ENCODE measurements at regions not wholly inside any gene's neighbourhood (a gene's known extent, or its start where the extent isn't known, plus 50 kb on each side); places are given as distances from the start of the nearest gene placed in this dataset.
A peak's percentile ranks its signal among the peaks of the same experiment; 100 is the strongest.

DNA sequence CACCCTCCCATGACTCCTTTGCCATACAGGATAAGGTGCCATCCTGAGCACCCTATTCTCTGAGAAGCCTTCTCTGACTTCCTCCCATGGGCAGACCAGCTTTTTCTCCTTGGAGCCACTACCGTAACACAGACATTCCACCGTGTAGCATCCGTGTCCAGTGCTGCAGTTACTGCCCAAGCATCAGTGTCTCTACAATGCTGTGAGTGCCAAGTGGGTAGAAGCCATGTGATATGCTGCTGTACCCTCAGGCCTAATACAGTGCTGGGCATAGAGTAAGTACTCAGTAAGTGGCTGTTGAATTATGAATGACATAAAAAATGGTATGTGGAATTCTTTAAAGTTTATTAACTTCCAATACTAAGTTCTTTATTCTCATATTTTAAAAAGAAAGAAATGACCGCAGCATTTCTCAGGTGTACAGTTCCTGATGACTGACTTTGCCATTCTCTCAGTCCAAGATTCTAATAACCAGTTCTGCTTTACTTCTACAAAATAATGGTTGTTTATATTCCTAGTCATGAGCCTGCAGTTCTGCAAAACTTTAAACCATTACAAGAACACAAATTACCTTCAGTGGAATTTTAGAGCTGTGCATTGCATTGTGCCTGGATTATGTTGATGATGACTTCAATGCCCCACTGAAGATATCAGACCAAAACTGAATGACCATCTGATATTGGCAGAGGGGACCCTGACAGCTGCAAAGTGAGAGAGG lies 118.7 kb downstream of the RPAP3 start:
- Histone ChIP-seq H3K9me3 (replicated peaks; ENCODE audit: control insufficient read depth, low read depth, low read length) (no peaks in the 10 kb centered on the region), H3K27ac (ENCODE audit: low read length) (no peak overlapping the region), H3K36me3 (ENCODE audit: control insufficient read depth, insufficient read depth, low read length) (no peaks in the 10 kb centered on the region), H3K4me1 (ENCODE audit: control insufficient read depth, insufficient read depth, low read length) (peaks cover 7% of the 10 kb centered on the region), H3K4me3 (ENCODE audit: low read length) (no peak overlapping the region), H3K27me3 (ENCODE audit: control insufficient read depth, insufficient read depth, low read length) (no peaks in the 10 kb centered on the region)
- DNase-seq: no peak
- 86% methylated on average over 1 of the region's 4 CpGs for WGBS (ENCODE audit: insufficient coverage)

DNA sequence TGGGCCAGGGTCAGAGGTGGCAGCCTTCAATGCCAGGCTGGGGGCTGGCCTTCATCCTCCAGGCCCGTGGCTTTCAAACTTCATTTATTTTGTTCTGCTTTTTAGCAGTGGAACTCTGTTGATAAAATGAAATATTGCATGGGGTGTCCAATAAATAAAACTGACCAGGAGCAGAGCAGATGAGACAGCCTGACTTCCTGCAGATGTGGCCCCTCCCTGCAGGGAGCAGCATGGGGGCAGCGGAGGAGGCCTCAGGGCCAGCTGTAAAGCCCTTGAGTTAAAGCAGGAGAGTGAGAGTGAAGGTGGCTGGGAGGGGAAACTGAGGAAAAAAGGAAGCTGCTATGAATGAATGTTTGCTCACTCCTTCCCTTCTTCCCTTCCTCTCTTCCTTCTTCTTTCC lies 120.3 kb downstream of the RPAP3 start:
- Histone ChIP-seq H3K27me3 (ENCODE audit: control insufficient read depth, insufficient read depth, low read length) (no peaks in the 10 kb centered on the region), H3K4me1 (ENCODE audit: control insufficient read depth, insufficient read depth, low read length) (peaks cover 2% of the 10 kb centered on the region), H3K9me3 (replicated peaks; ENCODE audit: control insufficient read depth, low read depth, low read length) (no peaks in the 10 kb centered on the region), H3K27ac (ENCODE audit: low read length) (no peak overlapping the region), H3K4me3 (ENCODE audit: low read length) (no peak overlapping the region), H3K36me3 (ENCODE audit: control insufficient read depth, insufficient read depth, low read length) (no peaks in the 10 kb centered on the region)
- WGBS (ENCODE audit: insufficient coverage): 37% methylated on average over 2 of the region's 2 CpGs
- no peak for DNase-seq

DNA sequence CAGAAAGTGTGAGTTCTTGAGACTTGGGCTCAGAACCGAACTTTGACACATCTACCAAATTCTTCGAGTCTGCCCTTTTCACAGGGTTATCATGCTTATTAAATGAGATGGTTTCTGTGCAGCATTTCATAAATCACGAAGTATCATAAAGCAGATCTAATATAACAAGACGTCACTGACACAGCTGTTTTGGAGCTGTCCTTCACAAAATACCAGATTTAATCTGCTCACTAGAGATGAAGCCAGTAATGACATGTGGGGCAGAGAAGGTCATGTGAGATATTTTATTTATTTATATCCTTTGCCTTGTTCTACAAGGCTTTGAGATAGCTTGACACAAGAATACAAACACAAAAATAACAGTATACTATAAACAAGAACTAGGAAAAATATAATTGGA lies 127.0 kb downstream of the RPAP3 start:
- Histone ChIP-seq H3K36me3 (ENCODE audit: control insufficient read depth, insufficient read depth, low read length) (no peaks in the 10 kb centered on the region), H3K9me3 (replicated peaks; ENCODE audit: control insufficient read depth, low read depth, low read length) (no peaks in the 10 kb centered on the region), H3K4me1 (ENCODE audit: control insufficient read depth, insufficient read depth, low read length) (peaks cover 16% of the 10 kb centered on the region), H3K4me3 (ENCODE audit: low read length) (no peak overlapping the region), H3K27ac (ENCODE audit: low read length) (peak overlapping the region; percentile 49), H3K27me3 (ENCODE audit: control insufficient read depth, insufficient read depth, low read length) (no peaks in the 10 kb centered on the region)
- DNase-seq: peak; percentile 63
- WGBS (ENCODE audit: insufficient coverage): no CpG with 5 or more reads among the region's 4 CpGs

DNA sequence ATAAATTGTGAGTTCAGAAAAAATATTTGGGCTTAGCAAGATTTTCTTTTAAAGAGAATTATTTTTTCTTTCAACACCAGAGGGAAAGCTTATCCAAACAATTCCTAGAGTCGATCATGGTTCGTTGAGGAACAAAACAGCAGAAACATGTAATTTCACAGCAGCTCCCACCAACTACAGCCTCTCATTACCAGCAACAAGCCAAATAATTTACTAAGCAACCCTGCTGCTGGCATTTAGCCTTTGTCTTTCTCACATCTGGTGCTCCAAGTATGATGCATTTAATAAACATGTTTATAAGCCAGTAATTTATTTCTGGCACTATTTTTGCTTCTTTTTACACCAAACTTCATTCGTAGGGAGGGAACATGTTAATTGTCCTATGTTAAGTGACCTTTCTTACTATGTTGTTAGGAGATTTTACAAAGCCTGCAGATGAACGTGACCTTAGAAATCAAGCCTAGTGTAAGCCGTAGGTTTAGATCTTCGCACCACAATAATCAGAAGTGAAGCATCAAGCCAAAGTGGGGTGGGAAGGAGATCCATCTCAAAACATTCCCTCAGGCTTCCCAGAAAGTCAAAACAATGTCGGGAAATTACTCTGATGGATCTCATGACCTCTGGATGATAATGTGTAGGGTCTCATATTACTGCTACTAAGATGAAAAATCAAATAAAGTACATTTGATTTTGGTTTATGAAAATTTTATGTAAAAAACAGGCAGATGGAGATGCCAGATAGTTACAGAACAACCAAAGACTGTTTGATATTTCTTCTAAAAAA lies 128.4 kb downstream of the RPAP3 start:
- H3K27me3 ChIP-seq (ENCODE audit: control insufficient read depth, insufficient read depth, low read length): no peaks in the 10 kb centered on the region
- H3K4me3 ChIP-seq (ENCODE audit: low read length): no peak overlapping the region
- DNase-seq: peak; percentile 70
- H3K4me1 ChIP-seq (ENCODE audit: control insufficient read depth, insufficient read depth, low read length): peaks cover 16% of the 10 kb centered on the region
- WGBS (ENCODE audit: insufficient coverage): 55% methylated on average over 3 of the region's 7 CpGs
- no peaks in the 10 kb centered on the region for H3K9me3 ChIP-seq (replicated peaks; ENCODE audit: control insufficient read depth, low read depth, low read length)
- no peaks in the 10 kb centered on the region for H3K36me3 ChIP-seq (ENCODE audit: control insufficient read depth, insufficient read depth, low read length)
- peak overlapping the region; percentile 71 for H3K27ac ChIP-seq (ENCODE audit: low read length)

DNA sequence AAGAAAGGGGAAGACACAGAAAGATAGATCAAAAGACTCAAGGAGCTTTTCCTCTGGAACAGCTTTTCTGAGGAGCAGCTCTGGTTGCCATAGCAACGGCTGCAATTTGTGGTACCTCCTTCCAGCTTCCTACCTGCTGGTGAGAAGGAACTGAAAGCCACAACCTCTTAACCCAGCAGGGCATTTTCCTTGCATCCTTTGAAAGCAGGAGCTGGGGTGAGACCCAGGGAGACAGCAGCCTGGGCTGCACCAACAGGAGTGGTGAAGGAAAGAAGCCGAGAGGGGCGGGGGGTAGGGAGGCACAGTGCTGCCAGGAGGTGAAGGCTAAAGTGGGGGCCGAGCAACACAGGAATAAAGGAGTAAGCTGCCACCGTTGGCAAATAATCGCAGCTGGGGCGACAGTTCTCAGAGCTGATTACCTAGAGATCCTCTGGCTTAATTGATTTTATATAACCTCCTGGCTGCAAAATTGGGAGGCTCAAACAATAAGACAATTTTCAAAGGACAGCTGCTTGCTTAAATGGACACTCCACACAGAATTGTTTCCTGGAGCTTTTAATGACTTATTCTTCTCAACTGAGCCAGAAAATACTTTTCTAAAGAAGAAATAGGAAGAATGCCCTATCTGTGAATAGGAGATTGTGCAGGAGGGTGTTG lies 129.4 kb downstream of the RPAP3 start:
- 48% methylated on average over 6 of the region's 7 CpGs for WGBS (ENCODE audit: insufficient coverage)
- Histone ChIP-seq H3K27me3 (ENCODE audit: control insufficient read depth, insufficient read depth, low read length) (no peaks in the 10 kb centered on the region), H3K4me3 (ENCODE audit: low read length) (no peak overlapping the region), H3K4me1 (ENCODE audit: control insufficient read depth, insufficient read depth, low read length) (peaks cover 14% of the 10 kb centered on the region), H3K27ac (ENCODE audit: low read length) (peak overlapping the region; percentile 5), H3K36me3 (ENCODE audit: control insufficient read depth, insufficient read depth, low read length) (no peaks in the 10 kb centered on the region), H3K9me3 (replicated peaks; ENCODE audit: control insufficient read depth, low read depth, low read length) (no peaks in the 10 kb centered on the region)
- no peak for DNase-seq

DNA sequence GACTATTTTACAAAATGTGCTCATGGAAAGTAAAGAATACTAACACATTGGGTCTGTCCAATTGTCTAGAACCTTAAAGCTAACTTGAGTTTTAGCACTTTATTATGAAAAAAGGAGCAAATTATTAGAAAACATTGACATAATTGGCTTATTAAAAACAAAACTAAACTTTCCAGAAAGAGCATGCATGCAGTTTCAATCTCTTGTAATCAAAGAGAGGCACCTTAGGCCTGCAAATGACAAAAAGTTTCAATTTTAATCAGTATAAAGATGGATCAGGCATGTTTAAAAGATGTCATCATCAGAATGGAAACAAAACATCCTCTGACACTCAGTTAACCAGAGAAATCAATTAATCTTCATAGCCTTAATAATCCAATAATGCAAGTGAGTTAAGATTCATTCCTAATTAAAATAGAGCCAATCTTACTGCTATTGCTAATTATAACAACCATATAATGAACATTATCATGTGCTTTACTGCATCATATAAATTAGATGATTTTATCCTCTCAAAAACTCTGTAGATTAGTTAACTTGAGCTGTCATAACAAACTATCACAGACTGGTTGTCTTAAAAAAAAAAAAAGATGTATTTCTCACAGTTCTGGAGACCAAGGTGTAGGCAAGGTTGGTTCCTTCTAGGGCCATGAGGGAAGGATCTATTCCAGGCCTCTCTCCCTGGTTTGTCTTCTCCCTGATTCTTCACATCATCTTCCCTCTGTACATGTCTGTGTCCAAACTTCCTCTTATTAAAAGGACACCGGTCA lies 131.4 kb downstream of the RPAP3 start:
- H3K4me3 ChIP-seq (ENCODE audit: low read length): no peak overlapping the region
- H3K9me3 ChIP-seq (replicated peaks; ENCODE audit: control insufficient read depth, low read depth, low read length): no peaks in the 10 kb centered on the region
- H3K4me1 ChIP-seq (ENCODE audit: control insufficient read depth, insufficient read depth, low read length): peaks cover 12% of the 10 kb centered on the region
- H3K27ac ChIP-seq (ENCODE audit: low read length): no peak overlapping the region
- no CpG with 5 or more reads among the region's 1 CpG for WGBS (ENCODE audit: insufficient coverage)
- no peaks in the 10 kb centered on the region for H3K36me3 ChIP-seq (ENCODE audit: control insufficient read depth, insufficient read depth, low read length)
- DNase-seq: no peak
- no peaks in the 10 kb centered on the region for H3K27me3 ChIP-seq (ENCODE audit: control insufficient read depth, insufficient read depth, low read length)

DNA sequence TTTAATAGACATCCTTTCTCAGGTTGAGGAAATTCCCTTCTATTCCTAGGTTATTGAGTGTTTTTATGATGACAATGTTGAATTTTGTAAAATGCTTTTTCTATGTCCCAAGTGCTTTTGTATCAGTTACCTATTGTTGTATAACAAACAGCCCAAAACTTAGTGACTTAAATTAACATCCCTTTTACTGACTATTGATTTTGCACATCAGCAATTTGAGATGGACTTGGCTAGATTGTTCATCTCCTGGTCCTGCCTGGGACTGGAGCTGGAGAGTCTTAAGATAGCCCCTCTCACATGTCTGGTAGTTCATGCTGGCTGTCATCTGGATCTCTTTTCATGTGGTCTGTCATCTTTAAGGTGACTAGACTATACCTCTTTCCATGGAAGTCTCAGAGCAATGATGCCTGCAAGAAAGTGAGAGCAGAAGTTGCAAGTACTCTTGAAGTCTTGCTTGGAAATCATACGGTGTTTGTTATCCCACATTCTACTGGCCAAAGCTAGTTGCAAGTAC lies 132.6 kb downstream of the RPAP3 start:
- Histone ChIP-seq H3K27ac (ENCODE audit: low read length) (no peak overlapping the region), H3K4me3 (ENCODE audit: low read length) (no peak overlapping the region), H3K4me1 (ENCODE audit: control insufficient read depth, insufficient read depth, low read length) (peaks cover 9% of the 10 kb centered on the region), H3K9me3 (replicated peaks; ENCODE audit: control insufficient read depth, low read depth, low read length) (no peaks in the 10 kb centered on the region), H3K36me3 (ENCODE audit: control insufficient read depth, insufficient read depth, low read length) (no peaks in the 10 kb centered on the region), H3K27me3 (ENCODE audit: control insufficient read depth, insufficient read depth, low read length) (no peaks in the 10 kb centered on the region)
- no peak for DNase-seq
- WGBS (ENCODE audit: insufficient coverage): 100% methylated on average over 1 of the region's 1 CpG

DNA sequence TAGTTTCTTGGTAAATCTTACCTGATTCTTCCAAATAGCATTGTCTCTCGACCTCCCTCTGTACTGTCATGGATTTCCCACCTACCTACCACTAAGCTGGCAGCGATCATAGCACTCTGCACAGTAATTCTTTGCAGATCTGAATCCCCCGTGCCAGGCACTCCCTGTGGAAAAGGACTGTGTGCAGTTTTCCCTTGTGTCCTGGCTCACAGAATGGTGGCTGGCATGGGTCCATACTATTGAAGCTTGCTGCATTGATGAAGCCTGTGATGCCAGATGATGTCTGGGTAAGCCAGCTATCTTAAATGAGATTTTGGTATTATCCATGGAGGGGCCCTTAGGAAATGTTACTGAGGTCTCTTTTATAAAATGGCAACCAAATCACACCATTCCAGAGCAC lies 135.7 kb downstream of the RPAP3 start:
- Histone ChIP-seq H3K27ac (ENCODE audit: low read length) (no peak overlapping the region), H3K4me1 (ENCODE audit: control insufficient read depth, insufficient read depth, low read length) (no peaks in the 10 kb centered on the region), H3K9me3 (replicated peaks; ENCODE audit: control insufficient read depth, low read depth, low read length) (no peaks in the 10 kb centered on the region), H3K36me3 (ENCODE audit: control insufficient read depth, insufficient read depth, low read length) (no peaks in the 10 kb centered on the region), H3K4me3 (ENCODE audit: low read length) (no peak overlapping the region), H3K27me3 (ENCODE audit: control insufficient read depth, insufficient read depth, low read length) (peaks cover 2% of the 10 kb centered on the region)
- 69% methylated on average over 3 of the region's 3 CpGs for WGBS (ENCODE audit: insufficient coverage)
- DNase-seq: no peak

DNA sequence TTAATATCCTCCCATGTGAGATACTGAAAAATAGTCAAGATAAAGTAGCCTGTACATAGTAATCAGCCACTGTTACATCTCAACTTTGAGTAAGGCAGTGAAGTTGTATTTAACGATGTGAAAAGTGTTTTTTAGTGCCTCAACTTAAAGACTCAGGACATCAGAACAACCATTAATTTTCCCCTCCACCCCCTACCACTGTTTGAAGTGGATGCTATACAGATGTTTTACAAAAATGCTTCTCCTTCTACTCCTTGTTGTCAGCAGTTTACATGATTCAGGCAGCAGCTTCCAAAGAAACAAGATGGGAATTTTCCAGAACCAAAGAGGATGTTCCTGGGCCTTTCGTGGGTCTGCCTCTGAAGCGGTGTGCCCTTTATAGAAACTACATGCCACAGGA lies 143.6 kb downstream of the RPAP3 start:
- H3K36me3 ChIP-seq (ENCODE audit: control insufficient read depth, insufficient read depth, low read length): no peaks in the 10 kb centered on the region
- no peak overlapping the region for H3K27ac ChIP-seq (ENCODE audit: low read length)
- H3K4me1 ChIP-seq (ENCODE audit: control insufficient read depth, insufficient read depth, low read length): no peaks in the 10 kb centered on the region
- no peak overlapping the region for H3K4me3 ChIP-seq (ENCODE audit: low read length)
- WGBS (ENCODE audit: insufficient coverage): no CpG with 5 or more reads among the region's 3 CpGs
- no peak for DNase-seq
- H3K27me3 ChIP-seq (ENCODE audit: control insufficient read depth, insufficient read depth, low read length): peaks cover under 1% of the 10 kb centered on the region
- H3K9me3 ChIP-seq (replicated peaks; ENCODE audit: control insufficient read depth, low read depth, low read length): no peaks in the 10 kb centered on the region

Measured in muscle of leg (tissue), 3 donors.